ENCODE measurements at regions not wholly inside any gene's neighbourhood (a gene's known extent, or its start where the extent isn't known, plus 50 kb on each side); places are given as distances from the start of the nearest gene placed in this dataset.

GRCh38 chr5:68919988-68920490 lies 173.8 kb upstream of the SLC30A5 start:
- H3F3A ChIP-seq (ENCODE audit: insufficient read depth, low read length), result no peaks in the 10 kb centered on the region
- H3K4me2 ChIP-seq (ENCODE audit: low read length), result no peak overlapping the region
- H3K4me3 ChIP-seq (ENCODE audit: low read depth, low read length, poor library complexity, severe bottlenecking), result no peak overlapping the region
- no peaks in the 10 kb centered on the region for H3K4me1 ChIP-seq (ENCODE audit: insufficient read depth, low read length, severe bottlenecking)
- no peaks in the 10 kb centered on the region for H3K9me3 ChIP-seq (ENCODE audit: low read length)
- H3K27me3 ChIP-seq (ENCODE audit: insufficient read depth, low read length), result no peaks in the 10 kb centered on the region; the same call in 1 of the 2 replicates
- H3K9me2 ChIP-seq (ENCODE audit: low read depth, low read length), result no peaks in the 10 kb centered on the region
- TF ChIP-seq CTCF (IDR thresholded peaks at IDR 0.05; ENCODE audit: low read length) (no peak), EZH2 (IDR thresholded peaks at IDR 0.05; ENCODE audit: borderline replicate concordance, low read length) (no peak)
- no peaks in the 10 kb centered on the region for H3K79me2 ChIP-seq (ENCODE audit: insufficient read depth, low read length)
- no peak overlapping the region for H3K27ac ChIP-seq (ENCODE audit: low read depth, low read length, poor library complexity, severe bottlenecking)
- H4K20me1 ChIP-seq (ENCODE audit: insufficient read depth, low read length), result no peaks in the 10 kb centered on the region
- H2AFZ ChIP-seq (ENCODE audit: low read length), result no peak overlapping the region
- H3K9ac ChIP-seq (ENCODE audit: low read length), result no peak overlapping the region
- H3K36me3 ChIP-seq (ENCODE audit: insufficient read depth, low read length), result no peaks in the 10 kb centered on the region

DNA sequence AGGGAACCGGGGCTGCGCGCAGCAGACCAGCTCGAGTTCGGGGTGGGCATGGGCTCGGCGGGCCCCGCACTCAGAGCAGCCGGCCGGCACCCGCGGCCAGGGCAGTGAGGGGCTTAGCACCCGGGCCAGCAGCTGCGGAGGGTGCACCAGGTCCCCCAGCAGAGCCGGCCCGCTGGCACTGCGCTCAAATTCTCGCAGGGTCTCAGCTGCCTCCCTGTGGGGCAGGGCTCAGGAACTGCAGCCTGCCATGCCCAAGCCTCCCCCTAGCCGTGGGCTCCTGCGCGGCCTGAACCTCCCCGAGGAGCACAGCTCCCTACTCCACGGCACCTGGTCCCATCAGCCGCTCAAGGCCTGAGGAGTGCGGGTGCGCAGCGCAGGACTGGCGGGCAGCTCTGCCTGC lies 172.9 kb upstream of the SLC30A5 start:
- Histone ChIP-seq H3K27ac (ENCODE audit: low read depth, low read length, poor library complexity, severe bottlenecking) (no peak overlapping the region), H3K4me1 (ENCODE audit: insufficient read depth, low read length, severe bottlenecking) (no peaks in the 10 kb centered on the region), H3K36me3 (ENCODE audit: insufficient read depth, low read length) (no peaks in the 10 kb centered on the region), H3K9me2 (ENCODE audit: low read depth, low read length) (no peaks in the 10 kb centered on the region), H3K4me3 (ENCODE audit: low read depth, low read length, poor library complexity, severe bottlenecking) (no peak overlapping the region), H4K20me1 (ENCODE audit: insufficient read depth, low read length) (no peaks in the 10 kb centered on the region), H3F3A (ENCODE audit: insufficient read depth, low read length) (no peaks in the 10 kb centered on the region), H3K9me3 (ENCODE audit: low read length) (no peaks in the 10 kb centered on the region), H3K27me3 (ENCODE audit: insufficient read depth, low read length) (no peaks in the 10 kb centered on the region; the same call in 1 of the 2 replicates), H3K9ac (ENCODE audit: low read length) (no peak overlapping the region), H3K79me2 (ENCODE audit: insufficient read depth, low read length) (no peaks in the 10 kb centered on the region), H2AFZ (ENCODE audit: low read length) (no peak overlapping the region), H3K4me2 (ENCODE audit: low read length) (no peak overlapping the region)
- TF ChIP-seq CTCF (IDR thresholded peaks at IDR 0.05; ENCODE audit: low read length) (no peak), EZH2 (IDR thresholded peaks at IDR 0.05; ENCODE audit: borderline replicate concordance, low read length) (no peak)

DNA sequence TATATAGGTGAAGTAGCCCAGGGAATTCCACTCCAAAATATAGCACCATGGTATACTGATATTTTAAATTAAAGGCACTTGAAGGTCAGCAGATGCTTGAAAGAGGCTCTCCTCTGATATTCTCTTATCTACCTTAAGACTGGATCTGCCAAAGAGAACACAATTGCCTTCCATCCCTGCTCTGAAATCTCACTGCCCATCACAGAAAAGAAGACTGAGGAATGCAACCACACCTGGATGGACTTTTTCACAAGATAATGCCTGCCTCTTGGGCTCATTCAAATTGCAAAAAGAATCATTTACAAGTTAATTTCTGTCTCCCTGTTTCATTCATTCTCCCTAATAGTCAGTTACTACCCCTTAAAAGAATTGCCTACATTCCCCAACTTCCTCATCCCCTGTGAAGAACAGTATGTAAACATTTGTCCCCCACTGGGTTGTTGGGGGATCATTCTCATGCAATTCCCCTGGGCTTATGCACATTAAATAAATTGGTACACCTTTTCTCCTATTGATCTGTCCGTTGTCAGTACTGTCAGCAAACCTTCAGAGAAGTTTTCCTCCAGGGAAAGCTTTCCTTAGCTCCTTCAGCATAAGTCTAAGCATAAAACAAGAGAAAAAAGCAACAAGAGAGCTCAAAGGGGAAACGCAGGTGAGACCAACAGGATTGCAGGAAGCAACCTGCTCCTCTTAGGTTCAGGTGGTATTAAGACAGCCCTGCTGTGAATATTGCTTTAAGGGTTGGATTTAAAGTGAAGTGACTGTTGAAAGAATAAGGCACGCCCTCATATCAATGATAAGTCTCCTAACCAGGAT lies 171.4 kb upstream of the SLC30A5 start:
- Histone ChIP-seq H3K4me3 (ENCODE audit: low read depth, low read length, poor library complexity, severe bottlenecking) (no peak overlapping the region), H3K9ac (ENCODE audit: low read length) (no peak overlapping the region), H3F3A (ENCODE audit: insufficient read depth, low read length) (no peaks in the 10 kb centered on the region), H3K4me2 (ENCODE audit: low read length) (no peak overlapping the region), H3K79me2 (ENCODE audit: insufficient read depth, low read length) (no peaks in the 10 kb centered on the region), H2AFZ (ENCODE audit: low read length) (no peak overlapping the region), H3K36me3 (ENCODE audit: insufficient read depth, low read length) (no peaks in the 10 kb centered on the region), H3K9me2 (ENCODE audit: low read depth, low read length) (no peaks in the 10 kb centered on the region), H3K9me3 (ENCODE audit: low read length) (no peaks in the 10 kb centered on the region), H3K4me1 (ENCODE audit: insufficient read depth, low read length, severe bottlenecking) (no peaks in the 10 kb centered on the region), H3K27ac (ENCODE audit: low read depth, low read length, poor library complexity, severe bottlenecking) (no peak overlapping the region), H4K20me1 (ENCODE audit: insufficient read depth, low read length) (no peaks in the 10 kb centered on the region), H3K27me3 (ENCODE audit: insufficient read depth, low read length) (no peaks in the 10 kb centered on the region; the same call in 1 of the 2 replicates)
- no peak for TF ChIP-seq CTCF (IDR thresholded peaks at IDR 0.05; ENCODE audit: low read length)
- no peak for TF ChIP-seq EZH2 (IDR thresholded peaks at IDR 0.05; ENCODE audit: borderline replicate concordance, low read length)
